Myocyte (in vitro differentiated cells): ENCODE measurements at regions not wholly inside any gene's neighbourhood (a gene's known extent, or its start where the extent isn't known, plus 50 kb on each side); places are given as distances from the start of the nearest gene placed in this dataset.

Experiments used
- DNase-seq: peaks from one replicate; pipeline ENCODE4 v3.0.0-alpha.2; 2012; ENCODE audit warnings: low read depth

DNA sequence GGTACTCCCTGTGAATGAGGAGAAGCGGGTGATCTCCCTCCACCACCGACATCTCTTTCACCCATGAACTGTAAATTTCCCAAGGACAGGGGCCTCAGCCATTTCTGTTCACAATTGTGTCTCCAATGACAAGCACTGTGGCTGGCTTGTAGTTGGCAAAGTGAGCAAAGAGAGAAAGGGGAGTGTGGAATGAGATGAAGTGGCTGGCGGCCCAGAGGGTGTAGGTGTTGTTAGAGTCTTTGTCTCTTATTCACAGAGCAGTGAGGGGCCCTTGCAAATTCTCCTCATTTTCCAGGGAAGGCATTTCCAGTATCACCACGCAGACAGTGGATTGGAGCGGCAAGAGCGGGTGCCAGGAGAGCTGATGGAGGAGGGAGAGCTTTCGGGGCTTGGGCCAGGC, 411.7 kb upstream of the EEF2KMT start:
- DNase-seq, result no peak

DNA sequence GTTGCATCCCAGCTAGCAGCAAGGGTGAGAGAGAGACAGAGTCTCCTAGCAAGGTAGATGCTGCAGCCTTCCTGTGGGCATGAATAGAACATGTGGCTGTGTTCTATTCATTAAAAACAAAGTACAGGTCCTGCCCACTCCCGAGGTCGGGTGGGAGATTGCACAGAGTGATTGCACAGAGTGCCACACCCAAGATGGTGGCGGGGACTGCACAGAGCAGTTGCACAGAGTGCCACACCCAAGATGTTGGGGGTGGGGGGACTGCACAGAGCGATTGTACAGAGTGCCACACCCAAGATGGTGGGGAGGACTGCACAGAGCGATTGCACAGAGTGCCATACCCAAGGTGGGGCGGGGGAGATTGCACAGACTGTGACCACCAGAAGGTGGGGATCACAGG, 410.8 kb upstream of the EEF2KMT start:
- DNase-seq, result no peak

DNA sequence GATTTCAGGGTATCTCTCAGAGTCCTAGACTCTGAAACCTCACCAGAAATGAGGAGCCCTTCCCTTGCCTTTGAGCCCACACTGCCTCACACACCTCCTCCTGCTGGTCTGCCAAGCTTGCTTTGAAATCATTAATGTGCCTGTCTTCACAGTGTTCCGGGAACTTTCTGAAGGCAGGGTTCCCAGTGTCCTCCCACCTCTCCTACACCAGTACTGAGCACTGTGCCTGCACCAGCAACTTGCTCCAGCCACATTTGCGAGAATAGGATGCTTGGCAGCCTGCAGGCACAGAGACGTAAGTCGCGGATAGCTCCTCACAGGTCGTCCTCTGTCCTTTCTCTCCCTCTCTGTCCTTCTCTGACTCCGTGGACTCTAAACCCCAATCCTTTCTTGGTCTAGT, 408.4 kb upstream of the EEF2KMT start:
- no peak for DNase-seq

DNA sequence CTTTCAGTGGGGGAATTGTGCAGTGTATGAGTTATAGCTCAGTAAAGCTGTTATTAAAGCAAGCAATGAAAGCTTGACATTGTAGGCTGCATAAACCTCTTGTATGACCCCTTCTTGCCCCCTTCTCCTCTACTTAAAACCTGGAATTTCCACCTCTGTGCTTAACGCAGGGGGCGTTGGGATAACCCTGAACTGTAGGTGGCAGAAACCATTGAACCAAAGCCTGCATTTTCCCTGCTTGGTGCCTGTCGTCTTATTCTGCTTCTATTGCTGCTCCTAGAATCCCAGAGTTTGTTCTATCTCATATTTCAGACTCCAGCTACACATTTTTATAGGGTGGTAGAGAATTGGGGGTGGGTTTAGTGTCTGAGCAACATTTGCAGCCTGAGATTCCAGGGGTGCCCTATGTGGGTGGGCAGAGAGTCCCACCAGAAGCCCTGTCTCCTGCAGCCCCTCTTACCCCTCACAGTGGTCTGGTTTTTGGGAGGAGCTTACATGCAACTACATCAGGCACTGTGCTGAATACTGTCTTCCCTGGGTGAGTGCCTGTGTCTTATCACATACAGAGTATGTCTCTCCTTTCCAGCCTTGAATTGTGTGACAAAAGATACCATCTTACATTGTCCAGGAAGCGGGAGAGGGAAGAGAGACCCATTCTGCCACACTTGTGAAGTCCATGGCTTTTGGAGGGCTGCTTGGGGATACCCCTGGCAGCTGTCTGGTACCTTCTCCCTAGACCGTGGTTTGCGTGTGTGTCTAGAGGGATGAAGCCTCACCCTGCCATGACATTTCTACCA, 407.7 kb upstream of the EEF2KMT start:
- DNase-seq, result no peak

DNA sequence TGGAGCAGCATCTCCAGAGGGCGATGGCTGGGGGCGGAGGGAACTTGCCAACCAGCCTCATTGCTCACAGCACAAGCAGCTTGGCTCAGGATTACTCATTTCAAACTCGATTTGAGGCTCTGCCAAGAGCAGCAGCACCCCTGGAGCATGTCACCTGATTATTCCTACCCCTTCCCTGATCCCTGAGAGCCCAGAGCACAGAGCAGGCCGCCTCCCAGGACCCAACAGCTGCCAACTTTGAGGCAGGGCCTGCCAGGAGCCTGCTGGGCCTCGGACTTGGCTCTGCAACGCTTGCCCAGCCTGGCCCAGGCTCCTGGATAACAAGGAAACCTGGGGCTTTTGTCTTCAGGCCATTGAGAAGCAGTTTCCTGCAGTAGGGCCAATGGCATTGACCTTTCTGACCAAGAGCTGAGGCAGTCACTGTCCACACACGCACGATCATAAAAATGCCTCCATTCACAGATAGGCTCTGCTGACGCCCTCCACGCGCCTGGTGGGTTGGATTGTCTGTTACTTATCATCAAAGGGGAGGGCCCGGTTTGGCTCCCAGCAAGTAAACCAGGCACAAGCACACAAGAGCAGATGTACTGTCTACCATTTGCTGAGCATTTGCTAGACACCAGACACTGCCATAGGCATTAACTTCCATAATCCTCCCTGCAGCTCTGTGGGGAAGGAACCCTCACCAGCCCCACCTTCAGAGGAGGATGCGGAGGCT, 406.6 kb upstream of the EEF2KMT start:
- DNase-seq, result no peak

DNA sequence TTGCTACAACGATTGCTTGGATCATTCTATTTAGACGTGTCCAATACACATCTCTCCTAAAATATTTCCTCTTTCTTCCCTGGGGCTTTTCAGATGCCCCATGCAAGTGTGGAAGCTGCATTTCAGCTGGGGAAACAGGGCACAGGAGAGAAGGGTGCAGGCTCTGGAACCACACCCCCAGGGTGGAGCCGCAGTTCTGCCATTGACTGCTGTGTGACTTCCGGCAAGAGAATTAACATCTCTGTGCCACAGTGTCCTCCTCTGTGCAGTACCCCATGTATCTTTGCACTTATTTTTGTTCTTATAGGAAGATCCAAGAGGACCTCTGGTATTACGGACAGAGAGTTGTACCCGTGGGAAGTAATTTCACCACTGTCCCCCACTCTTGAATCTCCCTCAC, 405.3 kb upstream of the EEF2KMT start:
- no peak for DNase-seq

DNA sequence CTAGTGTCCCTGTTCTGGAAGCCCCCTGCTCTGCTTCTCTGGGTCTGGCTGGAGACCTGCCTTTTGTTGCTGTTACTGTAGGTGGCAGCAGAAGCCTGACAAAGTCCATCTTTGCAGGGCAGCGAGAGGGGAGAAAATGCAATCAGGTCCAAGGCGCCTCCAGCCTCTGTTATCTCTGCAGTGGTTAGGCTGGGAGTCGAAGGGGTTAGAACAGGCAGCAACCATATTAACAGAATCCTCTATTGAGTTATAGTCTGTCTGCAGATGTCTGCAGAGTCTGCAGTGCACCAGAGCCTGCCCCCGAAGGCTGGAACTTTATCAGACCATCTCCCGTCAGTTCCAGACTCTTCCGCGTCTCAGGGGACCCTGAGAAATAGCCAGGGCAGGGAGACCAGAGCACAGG, 404.9 kb upstream of the EEF2KMT start:
- DNase-seq, result no peak

DNA sequence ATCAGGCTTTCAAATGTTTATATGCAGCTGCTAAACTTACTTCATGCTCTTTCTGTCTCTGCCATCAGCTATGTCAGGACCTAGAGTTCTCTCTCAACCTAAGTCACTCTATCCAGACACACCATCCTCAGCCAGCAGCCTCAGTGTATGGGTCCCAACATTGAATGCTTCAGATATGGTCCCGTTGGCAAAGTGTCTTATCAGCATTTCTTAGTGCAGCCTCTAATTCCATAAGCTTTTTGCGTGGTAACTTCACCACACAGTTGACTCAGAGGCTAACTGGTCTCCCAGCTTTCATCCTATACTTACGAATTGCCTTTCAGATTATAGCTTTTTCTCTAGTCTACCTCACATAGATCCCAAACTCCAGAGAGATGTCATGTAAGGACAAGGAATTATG, 402.9 kb upstream of the EEF2KMT start:
- no peak for DNase-seq

DNA sequence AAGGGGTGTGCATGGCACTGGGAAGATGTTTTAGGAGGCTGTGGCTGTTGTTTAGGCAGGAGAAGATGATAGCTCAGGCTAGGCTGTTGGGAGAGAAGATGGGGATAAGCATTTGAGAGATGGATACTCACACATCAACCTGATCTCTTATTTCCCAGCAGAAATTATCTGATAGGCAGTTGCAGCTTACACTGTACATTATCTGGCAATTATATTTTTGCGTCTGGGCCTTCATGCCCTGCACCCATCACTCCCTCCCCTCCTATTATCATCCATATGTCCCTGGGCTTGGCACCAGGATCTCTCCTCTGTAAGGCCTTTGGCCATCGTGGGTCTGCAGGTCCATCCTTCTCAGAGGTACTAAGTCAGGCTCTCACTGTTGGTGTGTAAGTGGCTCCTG, 401.0 kb upstream of the EEF2KMT start:
- DNase-seq, result no peak

DNA sequence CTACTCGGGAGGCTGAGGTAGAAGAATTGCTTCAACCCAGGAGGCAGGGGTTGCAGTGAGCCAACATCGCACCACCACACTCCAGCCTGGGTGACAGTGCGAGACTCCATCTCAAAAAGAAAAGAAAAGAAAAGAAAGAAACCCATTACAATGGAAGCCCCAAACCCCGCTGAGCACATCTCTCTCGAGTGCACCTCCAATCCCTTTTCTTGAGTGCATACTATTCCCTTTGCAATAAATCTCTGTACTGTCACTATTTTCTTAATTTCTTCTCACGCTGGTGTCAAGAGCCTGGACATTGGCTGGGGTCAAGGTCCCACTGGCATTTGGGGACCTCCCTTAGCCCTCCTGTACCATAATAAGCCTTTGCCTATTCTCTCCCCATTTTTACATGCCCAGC, 398.4 kb upstream of the EEF2KMT start:
- DNase-seq, result no peak

DNA sequence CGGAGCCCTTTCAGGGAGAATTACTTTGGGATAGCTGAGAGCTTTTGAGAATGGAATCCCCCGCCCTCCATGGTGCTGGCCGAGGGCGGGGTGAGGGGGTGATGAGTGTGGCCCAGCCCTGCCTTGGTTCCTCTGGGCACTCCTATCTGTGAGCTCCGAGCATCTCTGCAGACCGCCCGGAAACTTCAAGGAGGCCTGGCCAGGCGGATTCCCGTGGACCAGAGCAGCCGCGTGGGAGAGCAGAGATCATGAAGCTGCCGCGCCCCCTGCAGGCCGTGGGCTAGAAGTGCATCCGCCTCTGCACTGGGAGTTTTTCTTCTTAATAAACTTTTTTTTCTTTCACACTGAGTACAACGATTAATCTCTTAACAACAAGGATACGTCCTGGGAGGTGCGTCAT, 392.9 kb upstream of the EEF2KMT start:
- DNase-seq, result no peak

DNA sequence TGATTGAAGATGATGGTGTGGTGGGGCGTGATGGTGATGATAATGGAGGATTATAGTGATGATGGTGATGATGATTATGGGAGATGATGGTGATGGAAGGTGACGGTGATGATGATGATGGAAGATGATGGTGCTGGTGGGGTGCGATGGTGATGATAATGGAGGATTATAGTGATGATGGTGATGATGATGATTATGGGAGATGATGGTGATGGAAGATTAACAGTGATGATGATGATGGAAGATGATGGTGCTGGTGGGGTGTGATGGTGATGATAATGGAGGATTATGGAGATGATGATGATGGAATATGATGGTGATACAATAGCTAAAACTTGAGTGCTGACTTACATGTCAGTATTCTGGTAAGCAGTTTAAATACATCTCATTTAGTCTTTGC, 391.0 kb upstream of the EEF2KMT start:
- DNase-seq, result no peak

DNA sequence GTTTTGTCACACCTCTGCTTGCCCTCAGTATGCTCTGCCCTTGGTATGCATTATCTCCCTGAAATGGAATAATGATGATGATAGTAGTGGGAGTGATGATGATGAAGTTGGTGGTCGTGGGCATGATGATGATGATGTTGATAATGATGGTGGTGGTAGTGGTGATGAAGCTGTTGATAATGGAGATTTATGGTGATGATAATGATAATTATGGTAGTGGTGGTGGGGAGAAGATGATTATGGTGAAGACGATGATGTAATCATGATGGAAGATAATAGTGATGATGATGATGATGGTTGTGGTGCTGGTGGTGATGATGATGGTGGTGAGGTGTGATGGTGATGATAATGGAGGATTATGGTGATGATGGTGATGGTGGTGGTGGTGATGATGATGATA, 390.1 kb upstream of the EEF2KMT start:
- DNase-seq, result no peak

DNA sequence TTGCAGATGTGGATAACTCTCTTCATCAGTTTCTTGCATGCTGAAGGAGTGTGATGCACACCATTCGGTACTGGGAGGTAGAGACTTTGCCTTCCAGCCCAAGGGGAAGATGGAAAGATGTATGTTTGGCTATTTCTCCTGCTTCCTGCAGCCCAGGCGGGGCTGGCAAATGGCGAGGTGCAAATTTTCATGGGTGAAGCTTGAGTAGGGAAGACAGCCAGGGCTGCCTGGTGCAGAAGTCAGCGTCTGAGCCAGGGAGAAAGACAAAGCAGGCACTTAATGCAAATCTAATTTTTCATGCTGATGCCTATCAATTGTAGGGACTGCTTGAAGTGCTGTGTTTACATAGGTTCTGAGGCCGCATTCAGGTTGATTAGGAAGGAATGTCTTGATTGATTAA, 384.7 kb upstream of the EEF2KMT start:
- DNase-seq, result no peak

DNA sequence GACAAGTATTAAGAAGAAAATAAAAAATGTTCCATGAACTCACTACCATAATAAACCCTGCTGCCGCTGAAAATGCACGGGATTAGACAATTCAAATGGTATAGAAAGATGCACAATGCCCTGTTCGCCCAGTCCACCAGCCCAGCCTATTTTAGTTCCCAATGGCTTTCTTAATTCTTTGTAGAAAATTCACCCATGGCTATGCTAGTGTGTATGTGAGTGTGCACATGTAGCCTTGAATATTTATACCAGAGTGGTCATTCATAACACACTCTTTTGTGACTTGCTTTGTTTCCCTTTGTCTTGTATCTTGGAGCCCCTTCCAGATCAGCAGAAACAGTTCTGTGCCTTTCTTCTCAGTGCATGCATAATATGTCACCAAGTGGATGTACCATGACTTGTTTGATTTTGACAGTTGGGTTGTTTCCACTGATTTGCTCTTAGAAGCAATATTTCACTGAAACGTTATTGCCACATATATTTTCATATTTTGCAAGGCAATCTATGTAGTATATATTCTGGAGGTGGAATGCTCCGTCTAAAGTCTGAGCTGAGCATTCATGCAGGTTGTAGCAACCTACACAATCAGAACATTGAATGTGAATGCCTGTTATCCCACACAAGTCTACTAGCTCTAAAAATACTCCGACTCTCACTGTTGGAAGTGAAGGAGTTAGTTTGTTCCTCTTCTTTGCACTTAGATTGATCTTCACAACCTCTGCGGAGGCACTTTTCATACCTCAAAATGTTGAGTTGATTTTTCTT, 383.0 kb upstream of the EEF2KMT start:
- no peak for DNase-seq

DNA sequence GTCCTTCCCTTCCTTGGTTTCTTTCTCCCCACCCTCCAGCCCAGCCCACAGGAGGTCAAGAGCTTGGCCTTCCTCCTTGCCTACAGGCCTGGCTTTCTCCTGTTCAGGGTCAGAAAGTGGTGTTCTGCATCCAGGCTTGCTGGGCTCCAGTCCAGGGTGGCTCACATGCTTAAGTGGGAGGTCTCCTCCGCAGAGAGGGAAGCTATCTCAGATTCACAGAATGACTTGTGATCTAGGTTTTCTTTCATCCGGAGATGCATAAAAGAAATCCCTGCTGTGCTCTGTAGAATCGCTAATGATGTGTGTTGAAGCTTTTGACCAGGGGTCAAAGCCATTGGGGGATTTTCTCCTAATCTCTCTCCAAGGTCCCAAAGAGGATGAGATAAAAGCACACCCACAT, 382.3 kb upstream of the EEF2KMT start:
- no peak for DNase-seq

DNA sequence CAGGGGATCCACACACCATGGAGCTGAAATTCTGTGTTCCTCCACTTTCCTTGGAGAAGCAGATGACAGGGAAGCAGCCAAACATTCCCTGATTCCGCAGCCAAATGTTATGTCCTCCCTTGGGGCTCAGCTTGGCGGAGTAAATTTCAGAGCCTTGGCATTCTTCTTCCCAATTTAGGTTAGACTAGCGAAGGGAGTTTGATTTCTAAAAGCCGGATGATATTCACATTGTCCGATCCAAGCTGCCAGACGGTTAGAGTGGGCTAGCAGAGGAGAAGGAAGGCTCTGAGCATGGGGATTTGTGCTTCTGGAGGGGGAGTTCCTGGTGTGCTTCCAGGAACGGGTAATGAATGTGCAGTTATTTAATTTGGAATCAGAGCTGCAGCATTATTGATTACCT, 380.4 kb upstream of the EEF2KMT start:
- DNase-seq, result no peak

DNA sequence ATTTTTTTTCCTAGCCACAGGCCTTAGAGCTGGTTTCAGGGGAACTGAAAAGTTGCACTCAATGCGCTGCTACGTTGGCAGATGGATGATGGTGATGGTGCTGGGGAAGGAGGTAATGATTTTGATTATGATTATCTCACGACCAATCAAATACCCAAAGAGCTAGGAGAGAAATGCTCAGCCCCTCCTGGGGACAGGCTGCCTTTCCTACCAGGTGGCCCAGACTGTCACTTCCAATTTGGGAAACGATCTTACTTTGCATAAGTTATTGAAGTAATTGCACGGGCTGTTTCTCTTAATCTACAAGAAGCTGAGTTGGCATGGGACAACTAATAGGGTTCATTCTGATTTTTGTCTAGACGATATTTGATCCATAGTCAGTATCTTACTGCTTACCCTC, 379.7 kb upstream of the EEF2KMT start:
- DNase-seq, result no peak

DNA sequence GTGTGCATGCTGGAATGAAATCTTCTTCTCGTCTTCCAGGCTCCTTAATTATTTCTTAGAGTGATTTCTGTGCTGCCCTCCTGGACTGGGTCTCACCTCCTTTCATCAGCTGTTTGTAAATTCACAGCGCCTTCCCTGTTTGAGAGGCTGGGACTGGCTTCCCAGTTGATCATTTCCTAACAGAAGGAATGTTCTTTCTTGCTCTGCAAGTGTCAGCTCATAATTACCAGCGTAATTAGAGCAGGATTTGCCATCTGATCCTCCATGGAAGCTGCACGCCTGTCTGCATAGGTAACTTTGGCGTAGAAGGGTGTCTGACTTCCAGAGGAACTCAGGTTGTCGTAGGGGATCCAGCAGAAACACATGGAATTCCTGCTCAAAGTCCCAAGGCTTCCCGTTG, 375.0 kb upstream of the EEF2KMT start:
- no peak for DNase-seq

DNA sequence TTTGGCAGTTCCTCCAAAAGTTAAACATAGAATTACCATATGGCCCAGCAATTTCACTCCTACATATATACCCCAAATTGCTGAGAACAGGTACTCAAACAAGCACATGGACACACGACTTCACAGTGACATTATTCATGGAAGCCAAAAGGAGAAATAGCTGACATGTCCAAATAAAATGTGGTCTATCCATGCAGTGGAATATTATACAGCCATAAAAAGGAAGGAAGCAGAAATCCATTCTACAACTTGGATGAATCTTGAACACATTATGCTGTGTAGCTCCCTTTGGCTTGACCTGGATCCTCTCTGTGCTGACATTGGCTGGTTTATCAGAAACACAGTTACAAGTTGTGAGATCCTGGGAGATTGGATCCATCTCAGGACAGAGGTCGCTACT, 370.9 kb upstream of the EEF2KMT start:
- DNase-seq, result no peak

DNA sequence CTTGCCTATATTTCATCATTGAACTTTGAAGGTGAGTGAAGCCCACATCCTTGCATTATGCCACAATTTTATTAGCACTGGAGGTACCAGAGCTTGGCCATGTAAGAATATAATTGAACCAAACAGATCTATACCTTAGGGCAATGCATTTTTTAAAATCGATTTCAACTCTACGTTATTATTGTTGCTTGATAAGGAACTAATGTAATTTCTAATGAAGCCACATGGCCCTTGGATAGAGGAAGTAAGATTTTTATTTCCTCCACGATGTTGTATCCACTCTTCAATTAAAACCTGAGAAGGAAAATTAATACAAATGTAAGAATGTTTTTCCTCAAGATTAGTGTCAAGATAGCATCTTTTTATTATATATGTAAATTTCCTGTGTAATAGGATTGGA, 370.0 kb upstream of the EEF2KMT start:
- no peak for DNase-seq

DNA sequence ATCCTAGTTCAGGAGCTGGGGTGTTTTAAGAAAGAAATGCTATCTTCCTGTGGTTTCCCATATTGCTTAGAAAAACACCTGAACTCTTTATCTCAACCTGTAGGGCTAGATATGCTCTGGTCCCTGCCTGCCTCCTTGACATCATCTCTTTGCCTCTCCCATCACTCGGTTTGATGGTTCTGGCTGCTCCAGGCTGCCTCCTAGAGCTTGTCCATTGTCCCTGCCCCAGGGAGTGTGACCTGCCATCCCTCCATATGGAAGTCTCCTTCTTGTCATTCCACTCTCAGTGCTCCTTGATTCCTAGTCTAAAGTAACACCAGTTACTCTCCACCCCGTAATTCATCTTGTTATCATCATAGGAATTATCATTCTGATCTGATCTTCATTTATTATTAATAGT, 369.0 kb upstream of the EEF2KMT start:
- DNase-seq, result no peak
